PFSK-1 (cell line): ENCODE measurements at regions not wholly inside any gene's neighbourhood (a gene's known extent, or its start where the extent isn't known, plus 50 kb on each side); places are given as distances from the start of the nearest gene placed in this dataset.

Experiments
- FOXP2 ChIP-seq: optimal IDR thresholded peaks from 2 replicates; pipeline ENCODE3; 2011; ENCODE audit warnings: borderline replicate concordance, control low read depth, inconsistent platforms; ENCODE audit not compliant: insufficient read depth; ENCODE audit errors: extremely low read length, extremely low read depth
- POLR2AphosphoS5 ChIP-seq: IDR thresholded peaks from 2 replicates; pipeline ENCODE4 v1.6.1; 2012; ENCODE audit warnings: low read depth, mild to moderate bottlenecking, control low read depth, low read length, moderate library complexity
- REST ChIP-seq, 2 experiments: IDR thresholded peaks; 2 replicates each; pipeline versions ENCODE4 v1.6.1 to v1.8.0; 2011 to 2012; ENCODE audit warnings: low read depth in 2 of 2, low read length in 2 of 2, control low read depth in 1 of 2, inconsistent platforms in 1 of 2, mild to moderate bottlenecking in 1 of 2, moderate library complexity in 1 of 2; ENCODE audit not compliant: insufficient read depth in 1 of 2
- SIN3A ChIP-seq: IDR thresholded peaks from 2 replicates; pipeline ENCODE4 v1.6.1; 2012; ENCODE audit warnings: mild to moderate bottlenecking, low read length, moderate library complexity, borderline replicate concordance; ENCODE audit not compliant: insufficient read depth
- TAF1 ChIP-seq: IDR thresholded peaks from 2 replicates; pipeline ENCODE4 v1.6.1; 2012; ENCODE audit warnings: low read length, control low read depth, borderline replicate concordance; ENCODE audit not compliant: insufficient read depth

- TF ChIP-seq TAF1 (no peak), SIN3A (no peak), POLR2AphosphoS5 (no peak), FOXP2 (no peak), REST (IDR thresholded peaks at IDR 0.05; ENCODE audit: insufficient read depth in 1 of 2, low read depth in 2 of 2, low read length in 2 of 2) (no peak)
Observed at GRCh38 chr15:38846346-38846745, 281.7 kb upstream of the RASGRP1 start.

- TF ChIP-seq FOXP2 (no peak), REST (IDR thresholded peaks at IDR 0.05; ENCODE audit: insufficient read depth in 1 of 2, low read depth in 2 of 2, low read length in 2 of 2) (no peak), POLR2AphosphoS5 (no peak), SIN3A (no peak), TAF1 (no peak)
Observed at GRCh38 chr15:38847666-38848065, 283.1 kb upstream of the RASGRP1 start.

GRCh38 chr15:38849046-38849445 is 284.4 kb upstream of the RASGRP1 start:
- no peak for TF ChIP-seq SIN3A
- TF ChIP-seq FOXP2, result no peak
- no peak for TF ChIP-seq REST (IDR thresholded peaks at IDR 0.05; ENCODE audit: insufficient read depth in 1 of 2, low read depth in 2 of 2, low read length in 2 of 2)
- no peak for TF ChIP-seq POLR2AphosphoS5
- TF ChIP-seq TAF1, result no peak

GRCh38 chr15:38853608-38854007 is 289.0 kb upstream of the RASGRP1 start:
- TF ChIP-seq FOXP2, result no peak
- no peak for TF ChIP-seq POLR2AphosphoS5
- no peak for TF ChIP-seq TAF1
- TF ChIP-seq SIN3A, result no peak
- no peak for TF ChIP-seq REST (IDR thresholded peaks at IDR 0.05; ENCODE audit: insufficient read depth in 1 of 2, low read depth in 2 of 2, low read length in 2 of 2)

- TF ChIP-seq POLR2AphosphoS5 (no peak), SIN3A (no peak), REST (IDR thresholded peaks at IDR 0.05; ENCODE audit: insufficient read depth in 1 of 2, low read depth in 2 of 2, low read length in 2 of 2) (no peak), TAF1 (no peak), FOXP2 (no peak)
Observed at GRCh38 chr15:38854506-38854905, 289.9 kb upstream of the RASGRP1 start.
